ENCODE measurements at regions not wholly inside any gene's neighbourhood (a gene's known extent, or its start where the extent isn't known, plus 50 kb on each side); places are given as distances from the start of the nearest gene placed in this dataset.

- no peak overlapping the region for H3T11ph ChIP-seq (ENCODE audit: low read length)
- H2BK120ac ChIP-seq (ENCODE audit: low read depth, low read length, poor library complexity, severe bottlenecking), result no peak overlapping the region
- H3K18ac ChIP-seq (ENCODE audit: insufficient read length, low read depth, low read length), result no peak overlapping the region
- peaks cover 3% of the 10 kb centered on the region for H3K23me2 ChIP-seq (ENCODE audit: insufficient read length, low read depth, low read length, poor library complexity, severe bottlenecking)
- H3K56ac ChIP-seq (ENCODE audit: insufficient read length, low read depth, low read length), result no peak overlapping the region
- H2BK20ac ChIP-seq (ENCODE audit: low read depth, low read length, poor library complexity, severe bottlenecking), result no peak overlapping the region
- no peaks in the 10 kb centered on the region for H3K27me3 ChIP-seq (ENCODE audit: insufficient read depth, low read length)
- no peak overlapping the region for H2BK15ac ChIP-seq (ENCODE audit: low read depth, low read length)
- no peak overlapping the region for H3K4ac ChIP-seq (ENCODE audit: low read depth, low read length)
- H3K27ac ChIP-seq (ENCODE audit: insufficient read length, low read depth, low read length), result no peak overlapping the region
- H3K9ac ChIP-seq (ENCODE audit: extremely low read depth, insufficient read length, low read length), result no peak overlapping the region
- no peaks in the 10 kb centered on the region for H3K79me1 ChIP-seq (ENCODE audit: insufficient read depth, low read depth, low read length, poor library complexity, severe bottlenecking)
- H3K27ac Mint-ChIP-seq, result peak overlapping the region in 1 of 3 experiments; percentile 56; a peak in 1 of 7 replicates
- no peak overlapping the region for H3K4me2 ChIP-seq (ENCODE audit: insufficient read depth, insufficient read length, low read length)
- no peak overlapping the region for H2BK5ac ChIP-seq (ENCODE audit: insufficient read length, low read length)
- TF ChIP-seq CTCF (conservative IDR thresholded peaks at IDR 0.05), result no peak
- WGBS (ENCODE audit: extremely low coverage, insufficient read length, low lambda C conversion rate), result no CpG with 5 or more reads among the region's 17 CpGs
- no peak overlapping the region for H4K91ac ChIP-seq (ENCODE audit: insufficient read length, low read depth, low read length)
- peaks cover 0 to 7% of the 10 kb centered on the region in 2 experiments; a peak in 2 of 5 replicates for H3K9me3 Mint-ChIP-seq
- H4K5ac ChIP-seq (ENCODE audit: insufficient read length, low read depth, low read length), result no peak overlapping the region
- no peak overlapping the region for H2BK12ac ChIP-seq (ENCODE audit: insufficient read length, low read depth, low read length)
- H3K9me3 ChIP-seq (ENCODE audit: control insufficient read depth, low read depth, low read length), result no peaks in the 10 kb centered on the region
- no peak overlapping the region for H2AK5ac ChIP-seq (ENCODE audit: insufficient read length, low read length)
- no peak overlapping the region for H3K23ac ChIP-seq (ENCODE audit: insufficient read length, low read depth, low read length)
- H3K36me3 Mint-ChIP-seq (ENCODE audit: insufficient read depth in 1 of 3, low read depth in 3 of 3), result no peaks in the 10 kb centered on the region; a peak in 1 of 7 replicates
- no peaks in the 10 kb centered on the region for H3K79me2 ChIP-seq (ENCODE audit: insufficient read depth, low read length)
- H3K4me3 Mint-ChIP-seq, result no peak overlapping the region; a peak in 1 of 5 replicates
- no peak overlapping the region for H3K14ac ChIP-seq (ENCODE audit: insufficient read depth, low read length)
- H4K8ac ChIP-seq (replicated peaks; ENCODE audit: insufficient read length, low read depth, low read length), result no peak overlapping the region
- peaks cover 15 to 26% of the 10 kb centered on the region in 2 experiments for H3K4me1 Mint-ChIP-seq
- no peak overlapping the region for H2AFZ ChIP-seq (ENCODE audit: low read length)
- DNase-seq, result peak; percentile 50
- no peaks in the 10 kb centered on the region for H4K20me1 ChIP-seq (ENCODE audit: control insufficient read depth, insufficient read depth, insufficient read length)
- H3K27me3 Mint-ChIP-seq (ENCODE audit: low read depth), result peaks cover 19% of the 10 kb centered on the region
- H3K4me1 ChIP-seq (ENCODE audit: insufficient read depth, low read length), result no peaks in the 10 kb centered on the region
These were observed 147.5 kb upstream of the CHST15 start for GRCh38 chr10:124240839-124241291.
